ENCODE measurements at regions not wholly inside any gene's neighbourhood (a gene's known extent, or its start where the extent isn't known, plus 50 kb on each side); places are given as distances from the start of the nearest gene placed in this dataset.

DNA sequence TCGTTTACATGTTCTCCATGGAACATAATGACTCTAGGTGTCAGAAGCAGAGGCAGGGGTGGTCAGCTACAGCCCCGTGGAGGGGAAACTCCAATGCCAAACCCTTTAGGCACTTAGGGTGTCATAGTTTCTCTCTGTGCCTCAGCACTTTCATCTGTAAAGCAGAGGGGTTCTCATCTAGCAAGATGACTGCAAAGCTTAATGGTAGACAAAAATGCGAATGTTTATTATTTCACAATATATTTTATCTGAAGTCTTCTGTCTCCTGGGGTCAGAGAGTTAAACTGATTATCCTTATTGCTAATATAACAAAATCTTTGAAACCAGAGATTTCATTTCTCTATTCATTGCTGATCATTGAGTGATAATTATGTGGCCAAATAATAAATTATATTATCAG is 522.5 kb downstream of the TSN start:
- TF ChIP-seq POLR2A (IDR thresholded peaks at IDR 0.05; ENCODE audit: low read depth, low read length) (no peak), POLR2AphosphoS5 (IDR thresholded peaks at IDR 0.05; ENCODE audit: low read depth, low read length) (no peak)
